ENCODE measurements at regions not wholly inside any gene's neighbourhood (a gene's known extent, or its start where the extent isn't known, plus 50 kb on each side); places are given as distances from the start of the nearest gene placed in this dataset.

GRCh38 chr4:173685831-173686210, 155.8 kb upstream of the HAND2 start:
- Histone ChIP-seq H3K9me3 (no peaks in the 10 kb centered on the region), H3K4me3 (no peak overlapping the region), H3K27me3 (no peaks in the 10 kb centered on the region), H3K4me1 (no peaks in the 10 kb centered on the region), H3K27ac (no peak overlapping the region), H3K36me3 (no peaks in the 10 kb centered on the region)
- intact Hi-C loops (cut with DNase I) = no loop called here
- TF ChIP-seq POLR2A (IDR thresholded peaks at IDR 0.05) (no peak), CTCF (IDR thresholded peaks at IDR 0.05) (no peak)
- ATAC-seq (no peak), DNase-seq (no peak)

- Histone ChIP-seq H3K27me3 (no peaks in the 10 kb centered on the region), H3K4me3 (no peak overlapping the region), H3K9me3 (no peaks in the 10 kb centered on the region), H3K4me1 (no peaks in the 10 kb centered on the region), H3K36me3 (no peaks in the 10 kb centered on the region), H3K27ac (no peak overlapping the region)
- DNase-seq (no peak), ATAC-seq (no peak)
- intact Hi-C loops (cut with DNase I) = no loop called here
- TF ChIP-seq POLR2A (IDR thresholded peaks at IDR 0.05) = no peak
- no peak for TF ChIP-seq CTCF (IDR thresholded peaks at IDR 0.05)
- 54% methylated on average over 5 of the region's 9 CpGs for WGBS (ENCODE audit: insufficient coverage, low coverage, low lambda C conversion rate, missing lambda C conversion rate)
These were observed 155.3 kb upstream of the HAND2 start for GRCh38 chr4:173685165-173685830.

GRCh38 chr4:173684223-173684622, 154.2 kb upstream of the HAND2 start:
- WGBS (ENCODE audit: insufficient coverage, low coverage, low lambda C conversion rate, missing lambda C conversion rate) = 27% methylated on average over 3 of the region's 3 CpGs
- Histone ChIP-seq H3K27ac (no peak overlapping the region), H3K36me3 (no peaks in the 10 kb centered on the region), H3K4me1 (no peaks in the 10 kb centered on the region), H3K9me3 (no peaks in the 10 kb centered on the region), H3K27me3 (no peaks in the 10 kb centered on the region), H3K4me3 (no peak overlapping the region)
- TF ChIP-seq CTCF (IDR thresholded peaks at IDR 0.05) (no peak), POLR2A (IDR thresholded peaks at IDR 0.05) (no peak)
- intact Hi-C loops (cut with DNase I) = no loop called here
- DNase-seq (no peak), ATAC-seq (no peak)

GRCh38 chr4:173682609-173683008, 152.6 kb upstream of the HAND2 start:
- H3K36me3 ChIP-seq = no peaks in the 10 kb centered on the region

More at GRCh38 chr4:173682609-173683008, 152.6 kb upstream of the HAND2 start:
- H3K9me3 ChIP-seq = no peaks in the 10 kb centered on the region
- WGBS (ENCODE audit: insufficient coverage, low coverage, low lambda C conversion rate, missing lambda C conversion rate) = 39% methylated on average over 2 of the region's 2 CpGs
- no peak overlapping the region for H3K27ac ChIP-seq
- no peak for DNase-seq
- TF ChIP-seq POLR2A (IDR thresholded peaks at IDR 0.05) (no peak), CTCF (IDR thresholded peaks at IDR 0.05) (no peak)
- no peak overlapping the region for H3K4me3 ChIP-seq
- no peak for ATAC-seq
- intact Hi-C loops (cut with DNase I) = no loop called here
- H3K4me1 ChIP-seq = no peaks in the 10 kb centered on the region
- no peaks in the 10 kb centered on the region for H3K27me3 ChIP-seq

All from right lobe of liver (tissue), 6 donors.